Kidney capillary endothelial cell (primary cell): ENCODE measurements at regions not wholly inside any gene's neighbourhood (a gene's known extent, or its start where the extent isn't known, plus 50 kb on each side); places are given as distances from the start of the nearest gene placed in this dataset.
A peak's percentile ranks its signal among the peaks of the same experiment; 100 is the strongest.

Experiments used
- DNase-seq: peaks from one replicate; pipeline ENCODE4 v3.0.0-alpha.2; 2018; ENCODE audit warnings: low spot score

DNA sequence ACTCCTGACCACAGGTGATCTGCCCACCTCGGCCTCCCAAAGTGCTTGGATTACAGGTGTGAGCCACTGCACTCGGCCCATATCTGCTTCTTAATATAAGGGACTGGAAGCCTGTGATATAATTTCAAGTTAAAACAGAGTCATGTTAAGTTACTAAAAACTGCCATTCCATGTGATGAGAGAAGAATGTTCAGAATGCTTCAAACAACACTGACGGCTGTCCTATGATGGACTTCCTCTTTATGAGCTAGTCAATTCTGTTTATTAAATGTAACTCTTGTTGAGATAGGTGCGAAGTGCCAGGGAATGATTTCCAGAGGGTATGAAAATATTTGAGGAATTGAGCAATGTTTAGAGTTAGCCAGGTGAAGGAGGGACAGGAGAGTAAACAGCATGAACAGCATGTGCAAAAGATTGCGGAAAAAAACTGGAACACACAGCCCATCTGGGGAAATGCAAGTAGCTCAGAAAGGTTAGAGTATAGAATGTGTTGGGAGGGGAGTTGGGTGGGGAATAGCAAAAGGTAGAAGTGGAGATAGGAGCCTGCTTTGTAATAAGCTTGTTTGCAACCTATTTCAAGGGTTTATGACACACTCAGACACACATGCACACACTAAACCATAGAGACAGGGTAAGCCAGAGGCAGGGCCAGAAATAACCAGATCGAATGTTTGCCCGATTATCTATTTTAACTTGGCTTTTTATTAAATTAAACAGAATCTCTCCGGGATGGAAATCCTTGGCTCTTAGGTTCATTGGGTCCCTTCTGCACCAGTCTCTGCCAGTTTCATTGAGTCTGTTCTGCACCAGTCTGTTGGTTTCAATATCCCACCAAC, 135.6 kb upstream of the COX10 start:
- no peak for DNase-seq

DNA sequence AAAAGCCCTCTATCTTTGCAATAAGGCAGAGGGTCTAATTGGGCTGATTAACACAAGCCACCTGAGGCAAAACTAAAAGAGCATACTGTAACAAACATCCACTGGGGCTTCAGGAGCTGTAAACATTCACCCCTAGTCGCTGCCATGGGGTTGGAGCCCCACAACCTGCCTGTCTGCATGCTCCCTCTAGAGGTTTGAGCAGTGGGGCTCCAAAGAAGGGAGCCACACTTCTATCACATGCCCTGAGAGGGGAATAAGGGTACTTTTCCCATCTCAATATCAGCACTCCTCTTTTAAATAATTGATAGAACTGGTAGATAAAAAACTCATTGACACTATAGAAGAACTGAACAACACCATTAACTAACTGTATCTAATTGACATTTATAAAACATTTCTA, 130.1 kb upstream of the COX10 start:
- DNase-seq, result no peak

DNA sequence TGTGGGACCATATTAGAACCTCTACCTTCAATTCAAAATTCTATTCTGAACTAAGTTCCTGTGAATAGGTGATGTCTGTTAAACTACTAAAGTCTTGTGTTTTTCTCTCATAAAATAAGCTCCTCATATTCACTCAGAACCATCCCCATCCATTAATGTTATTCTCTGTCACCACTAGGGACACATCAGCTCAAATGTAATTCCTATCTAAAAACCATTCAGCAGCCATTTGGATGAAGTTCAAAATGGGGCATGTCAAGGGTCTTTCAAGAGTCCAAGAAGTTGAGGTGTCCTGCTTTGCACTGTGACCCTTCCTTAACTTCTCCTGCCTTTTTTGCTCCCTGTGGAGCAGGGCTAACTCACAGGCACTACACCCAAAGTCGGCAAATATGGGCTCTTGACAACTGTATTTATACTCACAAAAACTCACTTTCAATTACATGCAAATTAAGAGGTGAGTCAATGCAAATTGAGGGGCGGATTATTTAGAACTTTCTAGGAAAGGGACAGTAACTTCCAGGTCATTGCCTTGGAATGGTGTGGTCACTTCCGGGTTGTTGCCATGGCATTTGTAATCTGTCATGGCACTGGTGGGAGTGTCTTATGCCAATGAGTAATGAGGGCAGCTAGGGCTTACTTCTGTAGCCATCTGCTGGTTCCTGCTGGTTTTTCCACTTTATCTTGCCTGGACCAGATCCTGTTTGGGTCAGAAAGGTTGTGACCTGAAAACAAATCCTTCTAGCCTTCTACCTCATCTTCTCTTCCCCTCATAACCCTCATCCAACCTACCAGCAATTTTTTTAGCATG, 128.2 kb upstream of the COX10 start:
- peak; percentile 4 for DNase-seq

DNA sequence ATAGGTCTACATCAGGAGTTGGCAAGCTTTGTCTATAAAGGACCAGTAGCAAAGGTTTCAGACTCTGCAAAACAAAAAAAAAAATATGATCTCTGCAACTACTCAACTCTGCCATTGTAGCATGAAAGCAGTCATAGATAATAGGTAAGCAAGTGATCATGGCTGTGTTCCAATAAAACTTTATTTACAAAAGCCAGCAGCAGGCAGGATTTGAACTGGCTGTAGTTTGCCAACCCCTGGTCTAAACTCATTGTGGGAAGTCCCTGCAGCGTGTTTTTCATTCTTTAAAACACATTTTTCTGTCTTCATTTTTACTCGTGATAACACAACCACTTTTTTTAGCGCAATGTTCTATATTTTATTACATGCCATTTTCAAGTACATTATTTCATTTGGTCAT, 127.5 kb upstream of the COX10 start:
- no peak for DNase-seq

DNA sequence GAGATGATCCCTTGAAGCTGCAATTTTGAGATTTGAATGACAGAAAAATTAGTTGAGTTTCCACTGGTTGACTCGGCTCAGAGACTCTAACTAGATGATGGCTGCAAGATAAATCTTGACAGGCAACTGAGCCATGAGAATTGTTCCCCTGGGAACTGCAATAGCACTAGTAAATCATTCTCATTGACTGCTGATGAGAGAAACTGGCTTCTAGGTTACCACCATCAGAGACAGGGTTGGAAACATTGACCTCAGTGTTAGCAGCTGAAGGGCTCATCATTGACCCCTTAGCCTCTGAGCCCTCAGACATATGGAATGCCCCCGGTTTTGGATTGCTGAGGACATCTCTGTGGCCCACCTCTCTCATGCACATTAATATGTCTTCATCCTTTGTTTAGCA, 125.4 kb upstream of the COX10 start:
- no peak for DNase-seq

DNA sequence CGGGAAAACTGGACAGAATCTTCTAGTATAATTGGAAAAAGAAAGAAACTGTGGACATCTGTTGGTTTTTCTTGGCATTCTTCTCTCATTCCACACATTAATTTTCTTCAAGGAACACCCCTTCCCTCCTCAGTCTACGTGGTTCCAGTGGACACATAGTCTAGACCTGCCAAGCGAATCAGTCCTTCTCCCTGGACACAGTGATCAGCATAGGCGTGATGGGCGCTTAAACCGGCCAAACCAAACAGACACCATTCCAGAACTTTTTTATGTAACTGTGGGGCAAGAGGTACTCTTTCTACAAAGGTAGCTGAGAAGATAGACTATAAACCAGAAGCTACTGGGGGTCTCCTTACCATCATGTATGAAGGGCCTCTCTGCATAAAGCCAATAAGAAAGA, 121.8 kb upstream of the COX10 start:
- no peak for DNase-seq

DNA sequence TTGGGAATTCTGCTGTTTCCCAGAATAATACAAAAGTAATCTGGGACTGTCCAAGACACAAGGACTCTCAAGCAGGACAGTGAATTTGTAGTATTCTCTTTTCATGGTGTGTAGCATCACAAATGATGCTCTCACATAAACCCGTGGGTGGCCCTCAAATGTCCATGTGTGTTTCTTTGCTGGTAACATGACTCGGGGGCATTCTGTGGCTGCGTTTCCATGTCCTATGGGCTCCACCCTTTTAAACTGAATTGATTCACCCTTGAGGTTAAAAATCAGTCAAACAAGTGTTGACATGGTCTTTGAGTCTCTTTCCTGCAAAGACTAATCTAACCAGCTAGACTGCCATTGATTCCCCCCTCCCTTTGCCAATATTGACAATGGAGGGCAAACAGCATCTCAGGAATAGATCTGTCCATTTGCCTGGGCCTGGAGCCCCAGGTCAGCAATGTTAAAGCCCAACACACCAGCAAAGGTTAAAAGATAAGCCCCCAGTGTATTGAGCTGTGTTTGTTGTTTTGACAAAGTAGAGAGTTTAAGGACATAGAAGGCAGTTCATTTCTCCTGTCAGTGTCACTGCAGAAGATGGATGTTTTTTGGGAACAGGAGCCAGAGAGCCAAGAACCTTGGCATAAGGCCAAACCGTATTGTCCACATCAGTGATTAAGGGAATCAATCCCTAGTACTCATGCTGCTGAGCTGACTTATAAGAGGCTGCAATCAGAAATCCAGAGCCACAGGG, 117.1 kb upstream of the COX10 start:
- DNase-seq, result no peak

DNA sequence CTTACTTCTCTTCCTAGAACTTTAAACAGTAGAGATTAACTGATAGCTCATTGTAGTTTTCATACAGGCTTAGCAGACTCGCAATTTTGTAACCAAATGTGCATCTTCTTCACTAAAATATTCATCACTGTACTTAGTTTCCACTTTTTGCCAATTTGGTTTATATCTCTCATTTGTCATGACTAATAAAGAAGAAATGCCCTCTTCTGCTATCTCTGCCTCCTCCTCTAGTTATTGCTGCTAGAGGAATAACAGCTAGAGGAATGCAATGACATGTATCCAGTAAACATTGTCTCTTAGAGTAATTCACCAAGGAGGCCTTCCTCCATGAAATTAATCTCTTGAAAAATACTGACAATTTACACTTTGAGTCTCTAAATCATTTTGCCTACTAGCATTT, 115.5 kb upstream of the COX10 start:
- DNase-seq, result no peak

DNA sequence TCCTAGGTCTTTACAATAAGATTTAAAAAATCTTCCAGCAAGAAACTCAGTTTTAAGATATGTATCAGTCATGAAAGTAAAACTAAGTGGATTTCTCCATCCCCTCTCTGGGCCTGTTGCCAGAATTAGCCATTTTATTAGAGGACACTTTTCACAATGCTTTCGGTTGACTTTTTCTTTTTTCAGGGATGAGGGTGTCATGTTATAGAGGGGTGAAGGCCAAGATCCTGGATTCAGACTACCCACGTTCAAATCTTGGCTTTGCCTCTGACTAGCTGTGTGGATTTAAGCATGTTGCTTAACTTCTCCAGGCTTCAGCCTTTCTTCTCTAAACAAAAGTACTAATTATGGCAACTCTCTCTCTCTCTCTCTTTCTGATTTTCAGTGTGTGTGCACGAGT, 111.7 kb upstream of the COX10 start:
- no peak for DNase-seq

DNA sequence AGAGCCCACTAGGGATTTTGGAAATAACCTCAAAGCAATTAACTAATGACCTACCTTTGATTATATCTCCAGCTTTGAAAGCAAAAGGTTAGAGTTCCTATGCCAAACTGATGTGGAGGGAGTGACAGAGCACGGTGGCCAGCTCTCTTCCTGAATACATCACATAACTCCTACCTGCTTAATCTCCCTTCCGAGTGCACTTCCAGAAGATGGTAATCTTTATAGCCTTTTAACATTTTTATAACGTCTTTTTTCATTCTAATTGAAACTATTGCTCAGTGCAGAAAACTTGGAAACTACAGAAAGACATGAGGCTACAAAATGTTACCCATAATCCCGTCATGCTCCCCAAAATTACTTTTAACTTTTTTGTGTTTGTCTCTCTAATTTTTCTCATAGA, 110.5 kb upstream of the COX10 start:
- DNase-seq, result no peak

DNA sequence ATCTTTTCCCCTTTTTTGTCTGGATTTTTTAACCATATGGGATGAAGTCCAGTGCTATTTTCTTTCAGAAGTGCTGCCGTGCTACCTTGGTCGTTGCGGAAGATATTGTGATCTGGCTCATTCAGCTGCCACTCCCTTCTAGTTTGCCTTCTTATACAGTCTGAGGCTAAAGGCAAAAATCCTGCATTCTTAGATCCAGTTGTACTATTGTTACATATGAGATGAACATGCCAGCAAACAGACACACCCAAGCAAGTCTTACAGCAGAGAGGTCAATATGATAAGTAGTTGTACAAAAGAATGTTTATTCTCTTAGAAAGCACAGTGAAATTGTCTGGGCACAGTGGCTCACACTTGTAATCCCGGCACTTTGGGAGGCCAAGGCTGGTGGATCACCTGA, 108.0 kb upstream of the COX10 start:
- DNase-seq, result no peak

DNA sequence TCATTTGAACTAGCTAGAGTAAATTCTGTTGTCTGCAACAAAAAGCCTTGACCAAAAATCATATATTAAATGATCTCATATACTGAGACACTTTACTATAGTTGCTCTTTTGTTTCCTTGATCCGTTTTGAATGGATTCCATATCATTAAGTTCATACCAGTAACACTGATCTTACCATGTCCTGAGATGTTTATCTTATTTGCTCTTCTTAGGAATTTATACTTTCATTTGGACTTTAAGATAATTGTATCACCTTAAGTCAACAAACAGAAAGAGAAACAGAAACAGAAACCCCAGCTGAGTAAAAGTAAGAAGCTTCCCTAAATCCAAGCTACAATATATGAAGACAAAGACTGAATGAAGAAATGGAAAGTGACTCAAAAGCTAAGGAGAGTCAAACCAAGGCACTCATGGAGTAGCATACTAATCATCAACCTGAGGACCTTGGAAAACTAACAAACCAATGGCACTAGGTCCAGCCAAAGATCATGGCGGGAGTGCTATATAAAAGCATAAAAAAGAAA, 106.5 kb upstream of the COX10 start:
- DNase-seq, result no peak

DNA sequence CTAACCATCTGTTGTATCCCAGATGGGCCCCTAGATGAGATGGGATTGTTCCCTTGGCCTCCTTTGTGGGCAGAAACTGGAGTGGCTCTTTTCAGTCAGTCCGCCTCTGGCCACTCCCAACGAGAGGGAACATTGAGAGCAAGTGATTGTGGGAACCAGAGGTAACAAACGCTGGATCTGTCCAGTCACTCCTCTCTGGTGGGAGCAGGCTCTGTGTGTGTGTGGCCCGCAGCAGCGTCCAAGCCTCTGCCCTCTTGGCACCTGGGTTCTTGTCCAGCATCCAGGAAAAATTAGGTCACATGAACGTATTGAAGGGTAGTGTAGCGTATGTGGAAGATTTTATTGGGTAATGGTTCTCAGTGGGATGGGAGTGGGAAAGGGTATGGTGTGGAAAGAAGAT, 101.9 kb upstream of the COX10 start:
- DNase-seq, result no peak

DNA sequence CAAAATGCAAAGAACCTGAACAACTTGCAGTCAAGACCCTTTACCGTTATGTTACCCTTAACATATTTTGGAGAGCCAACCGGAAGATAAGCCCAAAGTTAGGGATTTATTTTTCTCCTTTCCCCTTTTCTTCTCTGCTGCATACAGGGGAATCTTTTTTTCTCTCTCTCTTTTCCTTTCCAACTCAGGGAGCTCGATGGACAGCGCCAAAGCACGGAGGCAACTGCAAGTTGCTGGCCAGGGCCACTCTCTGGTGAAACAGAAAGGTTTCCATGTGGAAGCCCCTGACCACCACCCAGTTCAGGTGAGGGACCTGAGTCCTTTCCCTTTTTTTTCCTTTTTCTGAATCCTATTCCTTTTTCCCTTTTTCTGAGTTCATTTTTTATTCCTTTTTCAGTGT, 98.8 kb upstream of the COX10 start:
- DNase-seq, result no peak

DNA sequence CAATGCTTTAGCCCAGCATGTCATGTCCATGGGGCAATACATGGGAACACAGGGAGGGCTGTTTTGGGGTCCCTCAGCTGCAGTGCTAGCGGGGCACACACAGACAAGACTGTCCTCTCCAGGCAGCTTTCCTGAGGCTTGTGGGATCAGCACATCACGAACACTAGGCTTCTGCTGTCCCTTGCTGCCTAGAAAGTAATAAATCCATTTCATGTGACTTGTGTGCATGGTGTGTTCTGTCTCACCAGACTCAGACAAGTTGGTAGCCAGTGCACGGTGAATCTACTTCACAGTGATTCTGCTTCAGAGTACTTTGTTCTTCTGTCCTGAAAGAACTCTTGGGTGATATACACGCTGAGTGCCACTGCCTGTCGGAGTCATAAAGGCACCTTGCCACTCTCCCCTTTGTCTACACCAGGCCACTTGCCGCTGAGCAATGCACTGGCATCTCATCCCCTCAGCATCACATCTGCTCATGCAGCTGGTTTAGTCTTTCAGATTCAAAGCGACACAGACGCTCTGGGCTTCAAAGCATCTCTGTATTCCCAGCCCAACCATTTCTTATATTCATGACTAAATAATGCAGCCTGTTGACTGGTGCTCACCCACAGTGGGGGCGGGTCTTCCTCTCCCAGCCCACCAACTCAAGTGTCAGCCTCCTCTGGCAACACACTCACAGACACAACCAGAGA, 95.2 kb upstream of the COX10 start:
- no peak for DNase-seq

DNA sequence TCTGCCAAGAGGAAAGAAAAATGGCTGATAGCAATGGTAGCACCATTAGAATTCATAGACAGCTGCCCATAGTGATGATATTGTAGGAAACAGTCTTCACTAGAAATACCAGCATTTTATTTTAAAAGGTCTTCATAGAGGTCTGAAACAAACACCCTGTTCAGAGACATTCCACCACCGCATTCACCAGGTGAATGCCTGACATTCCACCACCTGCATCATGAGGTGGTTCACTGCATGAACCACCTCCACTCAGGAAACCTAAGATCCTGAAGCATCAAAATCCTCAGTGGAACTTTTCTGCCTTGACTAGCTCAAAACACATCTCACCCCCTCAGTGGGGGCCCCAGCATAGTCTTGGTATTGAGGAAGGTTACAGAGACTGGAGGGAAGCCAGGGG, 91.5 kb upstream of the COX10 start:
- no peak for DNase-seq

DNA sequence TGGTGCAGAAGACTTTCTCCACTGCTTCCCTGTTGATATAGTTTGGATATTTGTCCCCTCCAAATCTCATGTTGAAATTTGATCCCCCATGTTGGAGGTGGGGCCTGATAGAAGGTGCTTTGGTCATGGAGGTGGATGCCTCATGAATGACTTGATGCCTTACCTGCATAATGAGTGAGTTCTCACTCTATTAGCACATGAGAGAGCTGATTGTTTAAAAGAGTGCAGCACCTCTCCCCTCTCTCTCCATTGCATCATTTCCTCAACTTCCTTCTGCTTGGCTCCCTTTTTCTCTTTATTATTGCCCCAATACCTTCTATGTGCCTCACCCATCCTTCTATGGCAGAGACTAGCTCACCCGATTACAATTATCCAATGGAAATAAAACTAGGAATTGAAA, 90.8 kb upstream of the COX10 start:
- no peak for DNase-seq

DNA sequence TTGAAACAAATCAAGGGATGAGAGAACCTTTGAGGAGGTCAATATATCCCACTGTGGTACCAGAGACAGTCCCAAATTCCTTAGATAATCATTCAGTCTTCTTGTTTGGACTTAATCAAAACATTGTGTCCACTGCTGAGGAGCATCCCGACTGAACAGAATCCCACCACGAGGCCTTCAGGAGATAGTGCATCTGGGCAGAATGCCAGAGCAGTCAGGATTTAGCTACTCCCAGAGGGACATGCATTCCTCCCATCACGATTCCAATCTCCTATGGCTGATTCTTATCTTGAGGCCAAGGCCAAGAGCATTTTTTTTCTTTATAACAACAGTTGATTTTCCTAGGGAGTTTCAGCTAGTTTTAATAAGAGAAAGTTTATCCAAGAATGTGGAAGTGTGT, 87.4 kb upstream of the COX10 start:
- DNase-seq, result no peak

DNA sequence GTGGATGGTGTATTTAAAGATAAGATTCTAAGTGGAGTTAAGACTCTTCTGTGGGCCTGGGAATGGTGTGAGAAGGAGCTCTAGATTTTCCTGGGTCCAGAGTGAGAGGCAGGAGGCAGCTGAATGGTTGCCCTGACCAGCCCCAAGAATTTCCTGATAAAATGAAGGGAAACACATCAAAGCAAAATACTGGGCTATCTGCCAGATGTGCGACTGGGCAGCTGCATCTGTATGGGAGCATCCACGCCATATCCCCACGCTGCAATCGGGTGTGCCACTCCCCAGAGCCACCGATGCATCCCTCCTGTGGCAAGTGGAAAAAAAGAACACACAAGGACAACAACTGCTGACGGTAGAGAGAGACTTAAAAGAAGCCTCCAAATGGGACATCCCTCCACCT, 84.3 kb upstream of the COX10 start:
- no peak for DNase-seq

DNA sequence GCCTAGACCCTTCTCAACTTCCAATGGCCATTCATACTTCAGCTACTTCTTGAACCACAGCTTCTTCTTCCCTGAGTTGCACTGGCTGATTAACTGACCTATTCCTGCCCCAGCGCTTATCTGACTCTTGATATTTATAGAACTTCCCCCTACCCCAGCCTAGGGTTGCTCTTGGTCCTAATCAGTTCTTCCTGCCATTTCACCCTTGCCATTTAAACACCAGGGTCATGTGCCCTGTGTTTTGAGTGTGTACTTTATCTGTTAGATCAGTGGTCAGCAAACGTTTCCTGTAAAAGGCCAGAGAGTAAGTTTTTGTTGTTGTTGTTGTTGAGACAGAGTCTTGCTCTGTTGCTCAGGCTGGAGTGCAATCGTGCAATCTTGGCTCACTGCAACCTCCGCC, 82.4 kb upstream of the COX10 start:
- no peak for DNase-seq

DNA sequence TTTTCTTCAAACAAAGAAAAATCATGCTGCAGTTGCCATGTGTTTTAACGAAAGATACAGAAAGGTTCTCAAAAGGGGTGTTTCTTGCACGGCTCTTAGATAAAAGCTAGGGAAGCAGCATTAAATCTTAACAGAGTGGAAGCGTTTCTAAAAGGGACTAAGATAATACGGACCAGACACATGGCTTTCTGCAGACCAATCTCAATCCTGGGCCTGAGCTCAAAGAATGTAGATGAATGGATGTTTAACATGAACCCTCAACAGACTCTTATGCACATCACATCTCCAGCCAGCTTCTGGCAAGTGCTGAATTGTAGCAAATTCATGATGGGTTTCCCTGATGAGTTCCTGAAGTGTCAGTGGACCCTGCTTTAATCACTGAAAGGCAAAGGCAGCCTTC, 80.2 kb upstream of the COX10 start:
- DNase-seq, result no peak

DNA sequence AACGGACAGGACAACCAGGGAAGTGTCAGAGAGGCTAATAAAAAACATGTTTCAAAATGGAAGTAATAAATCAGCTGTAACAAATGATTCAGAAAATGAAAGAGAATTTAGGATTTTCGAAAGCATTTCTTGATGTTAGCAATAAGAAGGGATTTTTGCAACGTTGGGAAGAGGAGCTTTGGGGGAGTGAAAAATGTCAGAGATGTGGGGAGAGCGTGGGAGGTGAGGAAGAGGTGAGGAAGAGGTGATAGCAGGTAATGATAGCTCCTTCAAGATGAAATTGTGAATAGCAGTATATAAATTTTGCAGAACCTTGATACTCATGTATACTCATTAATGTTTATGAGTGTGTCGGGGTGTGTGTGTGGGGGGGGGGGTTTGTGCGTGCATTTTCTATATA, 76.2 kb upstream of the COX10 start:
- no peak for DNase-seq
